ENCODE measurements at regions not wholly inside any gene's neighbourhood (a gene's known extent, or its start where the extent isn't known, plus 50 kb on each side); places are given as distances from the start of the nearest gene placed in this dataset.
"Not testable (repeated sequence)": the region's sequence is repeated elsewhere in the genome, so short reads cannot be mapped to it uniquely, and the experiment has no call there.

GRCh38 chr13:50162001-50162400 lies 146.8 kb downstream of the KCNRG start:
- Histone ChIP-seq H3K4me3 (no peak overlapping the region), H3K4me1 (replicated peaks) (no peaks in the 10 kb centered on the region), H3K27me3 (replicated peaks) (no peaks in the 10 kb centered on the region), H3K36me3 (no peaks in the 10 kb centered on the region), H3K9me3 (replicated peaks) (no peaks in the 10 kb centered on the region), H3K27ac (no peak overlapping the region)
- no peak for DNase-seq (ENCODE audit: low read depth in 1 of 2, low spot score in 2 of 2)

GRCh38 chr13:50162567-50162966 lies 147.3 kb downstream of the KCNRG start:
- Histone ChIP-seq H3K27me3 (replicated peaks) (no peaks in the 10 kb centered on the region), H3K27ac (no peak overlapping the region), H3K4me1 (replicated peaks) (no peaks in the 10 kb centered on the region), H3K9me3 (replicated peaks) (no peaks in the 10 kb centered on the region), H3K4me3 (no peak overlapping the region), H3K36me3 (no peaks in the 10 kb centered on the region)
- DNase-seq (ENCODE audit: low read depth in 1 of 2, low spot score in 2 of 2), result no peak

GRCh38 chr13:50167224-50167947 lies 152.1 kb downstream of the KCNRG start:
- Histone ChIP-seq H3K4me1 (replicated peaks) (no peaks in the 10 kb centered on the region), H3K27ac (no peak overlapping the region), H3K4me3 (no peak overlapping the region), H3K27me3 (replicated peaks) (no peaks in the 10 kb centered on the region), H3K36me3 (no peaks in the 10 kb centered on the region), H3K9me3 (replicated peaks) (no peaks in the 10 kb centered on the region)
- no peak for DNase-seq (ENCODE audit: low read depth in 1 of 2, low spot score in 2 of 2)

- Histone ChIP-seq H3K9me3 (replicated peaks) (no peaks in the 10 kb centered on the region), H3K27ac (no peak overlapping the region), H3K36me3 (no peaks in the 10 kb centered on the region), H3K4me3 (no peak overlapping the region), H3K4me1 (replicated peaks) (no peaks in the 10 kb centered on the region), H3K27me3 (replicated peaks) (no peaks in the 10 kb centered on the region)
- DNase-seq (ENCODE audit: low read depth in 1 of 2, low spot score in 2 of 2), result no peak
Observed at GRCh38 chr13:50167967-50168366, 152.7 kb downstream of the KCNRG start.

GRCh38 chr13:50168786-50169185 lies 153.5 kb downstream of the KCNRG start:
- no peak overlapping the region for H3K4me3 ChIP-seq
- no peak overlapping the region for H3K27ac ChIP-seq
- H3K36me3 ChIP-seq, result no peaks in the 10 kb centered on the region
- no peaks in the 10 kb centered on the region for H3K4me1 ChIP-seq (replicated peaks)
- DNase-seq (ENCODE audit: low read depth in 1 of 2, low spot score in 2 of 2), result no peak
- H3K27me3 ChIP-seq (replicated peaks), result no peaks in the 10 kb centered on the region
- no peaks in the 10 kb centered on the region for H3K9me3 ChIP-seq (replicated peaks)

- Histone ChIP-seq H3K4me3 (no peak overlapping the region), H3K27me3 (replicated peaks) (no peaks in the 10 kb centered on the region), H3K9me3 (replicated peaks) (no peaks in the 10 kb centered on the region), H3K36me3 (no peaks in the 10 kb centered on the region), H3K27ac (no peak overlapping the region), H3K4me1 (replicated peaks) (no peaks in the 10 kb centered on the region)
- DNase-seq (ENCODE audit: low read depth in 1 of 2, low spot score in 2 of 2), result no peak
Observed at GRCh38 chr13:50170447-50171037, 155.3 kb downstream of the KCNRG start.

- H3K36me3 ChIP-seq, result no peaks in the 10 kb centered on the region
- DNase-seq (ENCODE audit: low read depth in 1 of 2, low spot score in 2 of 2), result no peak
Observed at GRCh38 chr13:50171590-50172282, 156.5 kb downstream of the KCNRG start.

GRCh38 chr13:50173045-50173444 lies 157.8 kb downstream of the KCNRG start:
- H3K9me3 ChIP-seq (replicated peaks); H3K36me3 ChIP-seq: not testable (repeated sequence)

More at GRCh38 chr13:50171590-50172282, 156.5 kb downstream of the KCNRG start:
- H3K9me3 ChIP-seq (replicated peaks), result no peaks in the 10 kb centered on the region
- no peaks in the 10 kb centered on the region for H3K27me3 ChIP-seq (replicated peaks)
- H3K4me3 ChIP-seq, result no peak overlapping the region
- no peak overlapping the region for H3K27ac ChIP-seq
- H3K4me1 ChIP-seq (replicated peaks), result no peaks in the 10 kb centered on the region

GRCh38 chr13:50174630-50175029 lies 159.4 kb downstream of the KCNRG start:
- H3K27ac ChIP-seq, result no peak overlapping the region
- no peak for DNase-seq (ENCODE audit: low read depth in 1 of 2, low spot score in 2 of 2)
- H3K9me3 ChIP-seq (replicated peaks), result no peaks in the 10 kb centered on the region
- no peaks in the 10 kb centered on the region for H3K36me3 ChIP-seq
- no peaks in the 10 kb centered on the region for H3K27me3 ChIP-seq (replicated peaks)
- H3K4me3 ChIP-seq, result no peak overlapping the region
- H3K4me1 ChIP-seq (replicated peaks), result no peaks in the 10 kb centered on the region

More at GRCh38 chr13:50173045-50173444, 157.8 kb downstream of the KCNRG start:
- H3K27me3 ChIP-seq (replicated peaks); H3K4me3 ChIP-seq; H3K4me1 ChIP-seq (replicated peaks); DNase-seq (ENCODE audit: low read depth in 1 of 2, low spot score in 2 of 2); H3K27ac ChIP-seq: not testable (repeated sequence)

- no peak for DNase-seq (ENCODE audit: low read depth in 1 of 2, low spot score in 2 of 2)
- Histone ChIP-seq H3K4me1 (replicated peaks) (no peaks in the 10 kb centered on the region), H3K9me3 (replicated peaks) (no peaks in the 10 kb centered on the region), H3K27ac (no peak overlapping the region), H3K4me3 (no peak overlapping the region), H3K36me3 (no peaks in the 10 kb centered on the region), H3K27me3 (replicated peaks) (no peaks in the 10 kb centered on the region)
Observed at GRCh38 chr13:50179977-50180376, 164.7 kb downstream of the KCNRG start.

- not testable (repeated sequence) for H3K9me3 ChIP-seq (replicated peaks); H3K36me3 ChIP-seq; H3K27ac ChIP-seq; H3K27me3 ChIP-seq (replicated peaks); H3K4me1 ChIP-seq (replicated peaks); DNase-seq (ENCODE audit: low read depth in 1 of 2, low spot score in 2 of 2); H3K4me3 ChIP-seq
Observed at GRCh38 chr13:50185769-50186763, 170.8 kb downstream of the KCNRG start.

GRCh38 chr13:50187352-50188029 lies 172.2 kb downstream of the KCNRG start:
- no peaks in the 10 kb centered on the region for H3K27me3 ChIP-seq (replicated peaks)
- H3K4me3 ChIP-seq, result no peak overlapping the region
- H3K9me3 ChIP-seq (replicated peaks), result no peaks in the 10 kb centered on the region
- no peak overlapping the region for H3K27ac ChIP-seq
- H3K4me1 ChIP-seq (replicated peaks), result no peaks in the 10 kb centered on the region
- H3K36me3 ChIP-seq, result no peaks in the 10 kb centered on the region
- no peak for DNase-seq (ENCODE audit: low read depth in 1 of 2, low spot score in 2 of 2)

- Histone ChIP-seq H3K9me3 (replicated peaks) (no peaks in the 10 kb centered on the region), H3K27me3 (replicated peaks) (no peaks in the 10 kb centered on the region)
- DNase-seq (ENCODE audit: low read depth in 1 of 2, low spot score in 2 of 2), result no peak
Observed at GRCh38 chr13:50188696-50189095, 173.5 kb downstream of the KCNRG start.

More at GRCh38 chr13:50188696-50189095, 173.5 kb downstream of the KCNRG start:
- Histone ChIP-seq H3K27ac (no peak overlapping the region), H3K4me1 (replicated peaks) (no peaks in the 10 kb centered on the region), H3K36me3 (no peaks in the 10 kb centered on the region), H3K4me3 (no peak overlapping the region)

All from SJSA1 (cell line).